NCI-H2081 (cell line): ENCODE measurements at regions not wholly inside any gene's neighbourhood (a gene's known extent, or its start where the extent isn't known, plus 50 kb on each side); places are given as distances from the start of the nearest gene placed in this dataset.

Experiments
- DNase-seq, 2 experiments: peaks; one replicate each; lab custom pipeline; 2025; lab: John Stamatoyannopoulos, UW

GRCh38 chr4:3683744-3684421 lies 82.3 kb upstream of the ADRA2C start:
- no peak for DNase-seq

GRCh38 chr4:3683077-3683743 lies 83.0 kb upstream of the ADRA2C start:
- DNase-seq = no peak

- DNase-seq = no peak
Measured at GRCh38 chr4:3682236-3683076, 83.7 kb upstream of the ADRA2C start.

GRCh38 chr4:3681191-3681590 lies 85.0 kb upstream of the ADRA2C start:
- DNase-seq = no peak

GRCh38 chr4:3680656-3681055 lies 85.5 kb upstream of the ADRA2C start:
- no peak for DNase-seq

- no peak for DNase-seq
Measured at GRCh38 chr4:3679851-3680311, 86.3 kb upstream of the ADRA2C start.

- no peak for DNase-seq
Measured at GRCh38 chr4:3679071-3679825, 86.9 kb upstream of the ADRA2C start.

- DNase-seq = no peak
Measured at GRCh38 chr4:3677748-3678070, 88.5 kb upstream of the ADRA2C start.

GRCh38 chr4:3676907-3677747 lies 89.1 kb upstream of the ADRA2C start:
- no peak for DNase-seq

- DNase-seq = no peak
Measured at GRCh38 chr4:3676196-3676595, 90.0 kb upstream of the ADRA2C start.

GRCh38 chr4:3675251-3676115 lies 90.7 kb upstream of the ADRA2C start:
- DNase-seq = no peak

GRCh38 chr4:3674479-3674851 lies 91.7 kb upstream of the ADRA2C start:
- no peak for DNase-seq

GRCh38 chr4:3673716-3674478 lies 92.3 kb upstream of the ADRA2C start:
- DNase-seq = no peak

GRCh38 chr4:3673176-3673575 lies 93.0 kb upstream of the ADRA2C start:
- no peak for DNase-seq

GRCh38 chr4:3672465-3672831 lies 93.7 kb upstream of the ADRA2C start:
- DNase-seq = no peak

- DNase-seq = no peak
Measured at GRCh38 chr4:3671571-3672464, 94.4 kb upstream of the ADRA2C start.

GRCh38 chr4:3670521-3671519 lies 95.4 kb upstream of the ADRA2C start:
- DNase-seq = no peak
